ENCODE measurements at regions not wholly inside any gene's neighbourhood (a gene's known extent, or its start where the extent isn't known, plus 50 kb on each side); places are given as distances from the start of the nearest gene placed in this dataset.

GRCh38 chr10:105971460-105971859 lies 1193.0 kb downstream of the SORCS1 start:
- no peak for TF ChIP-seq SP1 (CRISPR knock-in tag; conservative IDR thresholded peaks at IDR 0.05)
- no peak for TF ChIP-seq NFYB (CRISPR knock-in tag; conservative IDR thresholded peaks at IDR 0.05; ENCODE audit: low read depth)
- no peak for TF ChIP-seq HMGA2 (CRISPR knock-in tag; IDR thresholded peaks at IDR 0.05)
